OCI-LY1 (cell line): ENCODE measurements at regions not wholly inside any gene's neighbourhood (a gene's known extent, or its start where the extent isn't known, plus 50 kb on each side); places are given as distances from the start of the nearest gene placed in this dataset.

Source experiments
- EZH2 ChIP-seq: fragments of 200-600 bp; sonication (generic), shearing (Covaris generic); IDR thresholded peaks from 2 replicates; pipeline ENCODE4 v1.8.0; 2017; ENCODE audit warnings: borderline replicate concordance, mixed run types, mild to moderate bottlenecking, antibody characterized with exemption, low read length, moderate library complexity, mixed read lengths
- TF ChIP-seq, protein P1 (sequence below): fragments of 200-600 bp; sonication (generic), shearing (Covaris generic); IDR thresholded peaks from 2 replicates; pipeline ENCODE4 v1.5.1; 2017; ENCODE audit warnings: mild to moderate bottlenecking, antibody characterized with exemption, low read length, moderate library complexity, mixed read lengths

DNA sequence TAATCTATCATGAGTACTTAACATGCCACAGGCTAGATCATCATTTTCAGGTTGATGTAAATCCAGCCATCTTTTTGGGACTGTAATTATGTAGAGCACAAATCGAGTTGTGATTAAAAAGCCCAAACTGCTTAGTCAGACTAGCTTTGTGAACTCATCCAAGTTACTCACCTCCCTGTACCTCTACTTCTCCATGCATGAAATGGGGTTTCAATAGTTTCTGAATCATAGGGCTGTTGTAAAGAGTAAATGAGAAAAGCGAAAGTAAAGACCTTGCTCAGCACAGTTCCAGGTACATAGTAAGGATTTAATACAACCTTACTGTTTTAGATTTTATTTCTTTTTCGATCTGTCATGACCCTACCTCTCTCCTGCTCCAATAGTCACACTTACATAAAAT is 85.6 kb upstream of the GAP43 start:
- TF ChIP-seq, protein P1, sequence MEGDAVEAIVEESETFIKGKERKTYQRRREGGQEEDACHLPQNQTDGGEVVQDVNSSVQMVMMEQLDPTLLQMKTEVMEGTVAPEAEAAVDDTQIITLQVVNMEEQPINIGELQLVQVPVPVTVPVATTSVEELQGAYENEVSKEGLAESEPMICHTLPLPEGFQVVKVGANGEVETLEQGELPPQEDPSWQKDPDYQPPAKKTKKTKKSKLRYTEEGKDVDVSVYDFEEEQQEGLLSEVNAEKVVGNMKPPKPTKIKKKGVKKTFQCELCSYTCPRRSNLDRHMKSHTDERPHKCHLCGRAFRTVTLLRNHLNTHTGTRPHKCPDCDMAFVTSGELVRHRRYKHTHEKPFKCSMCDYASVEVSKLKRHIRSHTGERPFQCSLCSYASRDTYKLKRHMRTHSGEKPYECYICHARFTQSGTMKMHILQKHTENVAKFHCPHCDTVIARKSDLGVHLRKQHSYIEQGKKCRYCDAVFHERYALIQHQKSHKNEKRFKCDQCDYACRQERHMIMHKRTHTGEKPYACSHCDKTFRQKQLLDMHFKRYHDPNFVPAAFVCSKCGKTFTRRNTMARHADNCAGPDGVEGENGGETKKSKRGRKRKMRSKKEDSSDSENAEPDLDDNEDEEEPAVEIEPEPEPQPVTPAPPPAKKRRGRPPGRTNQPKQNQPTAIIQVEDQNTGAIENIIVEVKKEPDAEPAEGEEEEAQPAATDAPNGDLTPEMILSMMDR: no peak
- no peak for TF ChIP-seq EZH2
